MM.1S (cell line): ENCODE measurements at regions not wholly inside any gene's neighbourhood (a gene's known extent, or its start where the extent isn't known, plus 50 kb on each side); places are given as distances from the start of the nearest gene placed in this dataset.

Experiments
- CTCF ChIP-seq: fragments of 300-600 bp; sonication (generic); IDR thresholded peaks from 2 replicates; pipeline ENCODE4 v1.5.1; 2016; ENCODE audit warnings: antibody characterized with exemption, low read length, mixed read lengths
- EZH2 ChIP-seq: fragments of 300-600 bp; sonication (generic); optimal IDR thresholded peaks from 2 replicates; pipeline ENCODE3; 2017; ENCODE audit warnings: low read depth, mild to moderate bottlenecking, antibody characterized with exemption, low read length, mixed read lengths

- no peak for TF ChIP-seq CTCF
- TF ChIP-seq EZH2, result no peak
Observed at GRCh38 chr2:145854039-145854755, 1334.3 kb upstream of the ZEB2 start.
